GM12875 (cell line): ENCODE measurements at regions not wholly inside any gene's neighbourhood (a gene's known extent, or its start where the extent isn't known, plus 50 kb on each side); places are given as distances from the start of the nearest gene placed in this dataset.

ENCODE experiments used
- H3K4me3 ChIP-seq: one replicate; pipeline ENCODE4 v1.5.1; 2011; ENCODE audit warnings: low read depth, low read length, control low read depth
- CTCF ChIP-seq: IDR thresholded peaks from 2 replicates; pipeline ENCODE4 v1.5.1; 2011; ENCODE audit warnings: low read depth, mild to moderate bottlenecking, control low read depth, inconsistent platforms, low read length, moderate library complexity, borderline replicate concordance; ENCODE audit not compliant: insufficient read depth

- TF ChIP-seq CTCF, result no peak
- H3K4me3 ChIP-seq, result no peak overlapping the region
Measured at GRCh38 chr14:65351493-65352194, 60.9 kb upstream of the FUT8 start.

GRCh38 chr14:65352964-65353530, 59.5 kb upstream of the FUT8 start:
- no peak for TF ChIP-seq CTCF
- no peak overlapping the region for H3K4me3 ChIP-seq

DNA sequence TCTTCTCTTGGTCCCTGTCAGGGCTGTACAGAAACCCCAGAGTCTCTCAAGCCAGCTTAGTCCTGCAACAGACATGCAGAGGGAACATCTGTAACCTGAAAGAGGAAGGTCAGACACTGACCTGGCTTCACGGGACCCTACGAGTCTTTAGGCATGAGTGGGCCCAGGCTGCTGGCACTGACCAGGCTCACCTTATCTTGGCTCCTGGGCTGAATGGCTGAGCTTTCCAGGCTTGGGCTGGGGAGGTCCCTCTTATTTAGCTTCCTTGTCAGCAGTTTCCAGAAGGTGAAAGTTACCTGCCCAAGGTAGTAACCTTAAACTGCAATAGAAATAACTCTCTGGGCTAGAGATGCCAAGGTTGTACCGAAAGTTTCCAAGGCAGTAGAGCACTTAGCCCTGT, 58.4 kb upstream of the FUT8 start:
- TF ChIP-seq CTCF, result no peak

GRCh38 chr14:65354715-65355114, 57.8 kb upstream of the FUT8 start:
- no peak for TF ChIP-seq CTCF
- no peak overlapping the region for H3K4me3 ChIP-seq

More for the DNA sequence above, 58.4 kb upstream of the FUT8 start:
- no peak overlapping the region for H3K4me3 ChIP-seq

GRCh38 chr14:65356327-65356836, 56.1 kb upstream of the FUT8 start:
- no peak for TF ChIP-seq CTCF
- H3K4me3 ChIP-seq, result no peak overlapping the region

DNA sequence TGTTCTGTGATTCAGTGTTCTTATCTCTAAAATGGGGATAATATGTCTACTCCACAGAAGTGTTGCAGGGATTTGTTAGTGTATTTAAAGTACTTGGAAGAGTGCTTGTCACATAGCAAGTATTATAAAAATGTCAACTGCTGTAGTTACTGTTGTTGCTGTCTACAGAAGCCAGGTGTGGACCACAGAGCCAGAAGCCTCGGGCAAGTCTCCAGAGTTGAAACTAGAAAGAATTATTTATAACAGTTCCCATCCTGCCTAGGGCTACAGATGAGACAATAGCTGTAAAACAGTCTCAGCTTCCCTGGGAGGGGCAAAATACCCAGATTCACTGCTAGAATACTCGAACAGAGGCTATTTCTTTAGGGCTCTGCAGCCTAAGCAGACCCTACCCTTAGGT, 55.4 kb upstream of the FUT8 start:
- TF ChIP-seq CTCF, result no peak
- H3K4me3 ChIP-seq, result no peak overlapping the region

DNA sequence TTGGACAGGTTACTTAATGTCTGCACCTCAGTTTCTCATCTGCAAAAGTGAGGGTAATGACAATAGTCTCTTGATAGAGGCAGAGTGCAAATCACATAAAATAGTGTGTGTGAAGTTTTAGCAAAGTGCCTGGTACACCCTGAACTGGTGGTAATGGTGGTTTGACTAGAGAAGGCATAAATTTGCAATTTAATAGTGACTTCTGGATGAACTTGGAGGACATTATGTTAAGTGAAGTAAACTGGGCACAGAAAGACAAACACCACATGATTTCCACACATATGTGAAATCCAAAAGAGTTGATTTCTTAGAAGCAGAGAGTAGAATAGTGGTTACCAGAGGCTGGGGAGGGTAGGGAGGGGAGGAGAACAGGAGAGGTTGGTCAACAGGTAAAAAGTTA, 54.8 kb upstream of the FUT8 start:
- H3K4me3 ChIP-seq, result no peak overlapping the region
- no peak for TF ChIP-seq CTCF
